ENCODE measurements at regions not wholly inside any gene's neighbourhood (a gene's known extent, or its start where the extent isn't known, plus 50 kb on each side); places are given as distances from the start of the nearest gene placed in this dataset.

- no peak overlapping the region for H2AFZ ChIP-seq (ENCODE audit: control insufficient read depth, low read length)
- dilution Hi-C loops (cut with MboI; ENCODE audit: extremely low pct_ligation_motif_present, low sequenced_read_pairs): no loop called here
- DNase-seq (ENCODE audit: low read depth, low spot score): no peak
- H3K4me2 ChIP-seq (ENCODE audit: control insufficient read depth, extremely low read depth, insufficient read depth, low read depth, low read length): no peak overlapping the region
- H3K9ac ChIP-seq (ENCODE audit: control insufficient read depth, extremely low read depth, insufficient read depth, low read length): no peak overlapping the region
- no peaks in the 10 kb centered on the region for H3K4me1 ChIP-seq (ENCODE audit: control insufficient read depth, extremely low read depth, insufficient read depth, low read length)
- no peaks in the 10 kb centered on the region for H4K20me1 ChIP-seq (ENCODE audit: control insufficient read depth, extremely low read depth, insufficient read depth, low read length)
- H3K27ac ChIP-seq (ENCODE audit: control insufficient read depth, insufficient read depth, low read length): no peak overlapping the region
- H3K27me3 ChIP-seq (ENCODE audit: control insufficient read depth, extremely low read depth, insufficient read depth, low read length): no peaks in the 10 kb centered on the region
- no peak overlapping the region for H3K4me3 ChIP-seq (ENCODE audit: control insufficient read depth in 2 of 3, extremely low read depth in 1 of 3, insufficient read depth in 2 of 3, low read depth in 1 of 3, low read length in 3 of 3)
- no peak for TF ChIP-seq EZH2 (IDR thresholded peaks at IDR 0.05; ENCODE audit: low read length)
- no peak for TF ChIP-seq CTCF (optimal IDR thresholded peaks at IDR 0.05 in 1 of 3, IDR thresholded peaks at IDR 0.05 in 1 of 3, conservative IDR thresholded peaks at IDR 0.05 in 1 of 3; ENCODE audit: extremely low read depth in 1 of 3, insufficient read depth in 2 of 3, low read length in 3 of 3)
- no peaks in the 10 kb centered on the region for H3K9me3 ChIP-seq (ENCODE audit: control insufficient read depth, low read depth, low read length)
- FAIRE-seq: no peak
- no peaks in the 10 kb centered on the region for H3K9me1 ChIP-seq (ENCODE audit: control insufficient read depth, extremely low read depth, insufficient read depth, low read length)
- H3K36me3 ChIP-seq (ENCODE audit: control insufficient read depth in 2 of 2, extremely low read depth in 1 of 2, insufficient read depth in 2 of 2, low read length in 2 of 2): no peaks in the 10 kb centered on the region
- no peaks in the 10 kb centered on the region for H3K79me2 ChIP-seq (ENCODE audit: control insufficient read depth, insufficient read depth, low read length)
Observed at GRCh38 chr4:130825284-130825683, 1729.3 kb downstream of the C4orf33 start.

GRCh38 chr4:130850019-130850524, 1754.1 kb downstream of the C4orf33 start:
- DNase-seq (ENCODE audit: low read depth, low spot score) (no peak), FAIRE-seq (no peak)
- Histone ChIP-seq H3K4me1 (ENCODE audit: control insufficient read depth, extremely low read depth, insufficient read depth, low read length) (no peaks in the 10 kb centered on the region), H4K20me1 (ENCODE audit: control insufficient read depth, extremely low read depth, insufficient read depth, low read length) (no peaks in the 10 kb centered on the region), H3K4me2 (ENCODE audit: control insufficient read depth, extremely low read depth, insufficient read depth, low read depth, low read length) (no peak overlapping the region), H3K9me3 (ENCODE audit: control insufficient read depth, low read depth, low read length) (no peaks in the 10 kb centered on the region), H3K79me2 (ENCODE audit: control insufficient read depth, insufficient read depth, low read length) (no peaks in the 10 kb centered on the region), H3K9me1 (ENCODE audit: control insufficient read depth, extremely low read depth, insufficient read depth, low read length) (no peaks in the 10 kb centered on the region), H2AFZ (ENCODE audit: control insufficient read depth, low read length) (no peak overlapping the region), H3K4me3 (ENCODE audit: control insufficient read depth in 2 of 3, extremely low read depth in 1 of 3, insufficient read depth in 2 of 3, low read depth in 1 of 3, low read length in 3 of 3) (no peak overlapping the region), H3K27ac (ENCODE audit: control insufficient read depth, insufficient read depth, low read length) (no peak overlapping the region), H3K36me3 (ENCODE audit: control insufficient read depth in 2 of 2, extremely low read depth in 1 of 2, insufficient read depth in 2 of 2, low read length in 2 of 2) (no peaks in the 10 kb centered on the region), H3K27me3 (ENCODE audit: control insufficient read depth, extremely low read depth, insufficient read depth, low read length) (no peaks in the 10 kb centered on the region), H3K9ac (ENCODE audit: control insufficient read depth, extremely low read depth, insufficient read depth, low read length) (no peak overlapping the region)
- TF ChIP-seq CTCF (optimal IDR thresholded peaks at IDR 0.05 in 1 of 3, IDR thresholded peaks at IDR 0.05 in 1 of 3, conservative IDR thresholded peaks at IDR 0.05 in 1 of 3; ENCODE audit: extremely low read depth in 1 of 3, insufficient read depth in 2 of 3, low read length in 3 of 3): no peak
- TF ChIP-seq EZH2 (IDR thresholded peaks at IDR 0.05; ENCODE audit: low read length): no peak
- dilution Hi-C loops (cut with MboI; ENCODE audit: extremely low pct_ligation_motif_present, low sequenced_read_pairs): no loop called here
